ENCODE measurements at regions not wholly inside any gene's neighbourhood (a gene's known extent, or its start where the extent isn't known, plus 50 kb on each side); places are given as distances from the start of the nearest gene placed in this dataset.

DNA sequence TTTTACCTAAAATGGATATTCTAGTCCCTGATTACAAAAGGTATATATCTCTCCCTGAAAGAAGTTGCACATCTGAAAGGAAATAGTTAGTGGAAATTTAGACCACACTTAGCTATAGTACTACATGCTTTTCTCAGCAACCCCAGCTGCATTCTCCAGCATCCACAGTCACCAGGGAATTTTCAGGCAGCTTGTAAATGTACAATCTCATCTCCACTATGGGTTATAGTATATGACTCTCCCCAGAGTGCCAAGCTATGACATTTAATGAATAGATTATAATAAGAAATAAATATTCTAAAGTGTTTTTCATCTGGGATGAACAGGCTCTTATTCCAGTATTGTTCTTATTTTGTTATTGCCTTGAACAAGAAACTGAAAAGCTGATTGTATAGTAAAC is 197.6 kb upstream of the HNRNPA3 start:
- no peak for TF ChIP-seq POLR2AphosphoS5 (IDR thresholded peaks at IDR 0.05; ENCODE audit: low read depth, low read length)
- no peak for TF ChIP-seq TAF1 (IDR thresholded peaks at IDR 0.05; ENCODE audit: low read depth, low read length)
- TF ChIP-seq POLR2A (IDR thresholded peaks at IDR 0.05; ENCODE audit: low read depth, low read length) = no peak

All from GM12891 (cell line).